ENCODE measurements at regions not wholly inside any gene's neighbourhood (a gene's known extent, or its start where the extent isn't known, plus 50 kb on each side); places are given as distances from the start of the nearest gene placed in this dataset.
"Not testable (repeated sequence)": the region's sequence is repeated elsewhere in the genome, so short reads cannot be mapped to it uniquely, and the experiment has no call there.

DNA sequence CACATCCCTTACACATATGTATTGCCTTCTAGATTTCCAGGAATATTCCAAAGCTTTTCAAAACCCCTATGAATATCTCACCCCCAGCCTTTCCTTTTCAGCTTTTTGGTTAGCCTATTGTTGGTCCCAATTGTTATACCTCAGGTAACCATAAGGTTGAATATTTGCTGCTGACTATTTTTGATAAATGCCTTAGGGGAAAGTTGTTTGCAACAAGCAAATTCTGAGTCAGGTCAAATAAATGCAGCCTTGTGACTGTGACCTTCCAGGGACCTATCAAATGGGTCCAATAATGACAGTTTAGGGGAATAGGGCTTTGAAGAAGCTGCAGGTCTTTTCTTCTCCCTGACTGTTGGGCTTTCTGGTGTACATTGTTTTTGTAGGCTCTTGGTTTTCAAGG, 699.7 kb downstream of the NTRK3 start:
- H3K4me1 Mint-ChIP-seq (ENCODE audit: low read depth) = no peaks in the 10 kb centered on the region
- H3K36me3 Mint-ChIP-seq (ENCODE audit: low read depth) = no peaks in the 10 kb centered on the region
- Histone ChIP-seq H3K27ac (ENCODE audit: low read depth in 1 of 2, low read length in 2 of 2) (no peak overlapping the region), H3K4me3 (ENCODE audit: low read length) (no peak overlapping the region), H3K4me1 (ENCODE audit: insufficient read depth, low read length) (no peaks in the 10 kb centered on the region), H3K36me3 (ENCODE audit: insufficient read depth, low read length) (no peaks in the 10 kb centered on the region), H3K27me3 (ENCODE audit: control insufficient read depth in 1 of 2, insufficient read depth in 2 of 2, low read length in 2 of 2) (peaks cover 0 to 11% of the 10 kb centered on the region in 2 experiments), H3K9me3 (ENCODE audit: control insufficient read depth in 1 of 2, insufficient read depth in 1 of 2, low read length in 2 of 2) (no peaks in the 10 kb centered on the region)
- peaks cover 14% of the 10 kb centered on the region for H3K27me3 Mint-ChIP-seq
- ChIA-PET CTCF (interaction anchor here (0.8 kb wide), 1 partner anchor 43 kb away, joined by 3 read pairs; no protein-coding TSS in a partner anchor), POLR2A (interaction anchor here (0.5 kb wide), 1 partner anchor 212 kb away, joined by 3 read pairs; no protein-coding TSS in a partner anchor)
- H3K9me3 Mint-ChIP-seq = peaks cover 5% of the 10 kb centered on the region
- no peak for ATAC-seq (ENCODE audit: poor library complexity)
- intact Hi-C loops (cut with DNase I, micrococcal nuclease) = no loop called here
- no peak overlapping the region for H3K4me3 Mint-ChIP-seq
- no peak overlapping the region for H3K27ac Mint-ChIP-seq
- TF ChIP-seq, protein P1, sequence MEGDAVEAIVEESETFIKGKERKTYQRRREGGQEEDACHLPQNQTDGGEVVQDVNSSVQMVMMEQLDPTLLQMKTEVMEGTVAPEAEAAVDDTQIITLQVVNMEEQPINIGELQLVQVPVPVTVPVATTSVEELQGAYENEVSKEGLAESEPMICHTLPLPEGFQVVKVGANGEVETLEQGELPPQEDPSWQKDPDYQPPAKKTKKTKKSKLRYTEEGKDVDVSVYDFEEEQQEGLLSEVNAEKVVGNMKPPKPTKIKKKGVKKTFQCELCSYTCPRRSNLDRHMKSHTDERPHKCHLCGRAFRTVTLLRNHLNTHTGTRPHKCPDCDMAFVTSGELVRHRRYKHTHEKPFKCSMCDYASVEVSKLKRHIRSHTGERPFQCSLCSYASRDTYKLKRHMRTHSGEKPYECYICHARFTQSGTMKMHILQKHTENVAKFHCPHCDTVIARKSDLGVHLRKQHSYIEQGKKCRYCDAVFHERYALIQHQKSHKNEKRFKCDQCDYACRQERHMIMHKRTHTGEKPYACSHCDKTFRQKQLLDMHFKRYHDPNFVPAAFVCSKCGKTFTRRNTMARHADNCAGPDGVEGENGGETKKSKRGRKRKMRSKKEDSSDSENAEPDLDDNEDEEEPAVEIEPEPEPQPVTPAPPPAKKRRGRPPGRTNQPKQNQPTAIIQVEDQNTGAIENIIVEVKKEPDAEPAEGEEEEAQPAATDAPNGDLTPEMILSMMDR (IDR thresholded peaks at IDR 0.05) = no peak
- no peak for DNase-seq

DNA sequence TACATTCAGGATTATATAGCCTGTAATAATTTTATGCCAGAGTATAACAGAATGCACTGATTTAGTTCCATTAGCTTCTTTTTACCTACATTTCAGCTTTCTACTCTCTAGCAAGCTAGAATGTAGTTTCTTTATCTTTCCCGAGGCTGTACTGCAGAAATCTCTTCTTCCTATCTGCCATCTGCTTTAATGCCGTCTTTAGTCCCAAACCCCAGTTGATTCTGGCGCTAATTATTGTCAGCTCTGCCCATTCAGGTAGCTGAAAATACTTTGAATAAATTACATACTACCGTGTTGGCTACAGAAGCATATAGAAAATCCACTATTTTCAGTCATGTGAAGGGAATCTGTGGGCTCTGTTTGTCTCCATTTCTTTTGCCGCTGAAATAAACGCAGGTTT, 706.7 kb downstream of the NTRK3 start:
- Mint-ChIP-seq H3K4me1 (ENCODE audit: low read depth) (no peaks in the 10 kb centered on the region), H3K27ac (no peak overlapping the region), H3K36me3 (ENCODE audit: low read depth) (no peaks in the 10 kb centered on the region), H3K27me3 (no peaks in the 10 kb centered on the region), H3K4me3 (no peak overlapping the region), H3K9me3 (peaks cover 5% of the 10 kb centered on the region)
- ChIA-PET POLR2A (no interaction called here), CTCF (no interaction called here)
- DNase-seq = no peak
- Histone ChIP-seq H3K4me1 (ENCODE audit: insufficient read depth, low read length) (no peaks in the 10 kb centered on the region), H3K9me3 (ENCODE audit: control insufficient read depth in 1 of 2, insufficient read depth in 1 of 2, low read length in 2 of 2) (no peaks in the 10 kb centered on the region), H3K27ac (ENCODE audit: low read depth in 1 of 2, low read length in 2 of 2) (no peak overlapping the region), H3K4me3 (ENCODE audit: low read length) (no peak overlapping the region), H3K27me3 (ENCODE audit: control insufficient read depth in 1 of 2, insufficient read depth in 2 of 2, low read length in 2 of 2) (no peaks in the 10 kb centered on the region), H3K36me3 (ENCODE audit: insufficient read depth, low read length) (no peaks in the 10 kb centered on the region)
- TF ChIP-seq, protein P1 (IDR thresholded peaks at IDR 0.05) = no peak
- ATAC-seq (ENCODE audit: poor library complexity) = no peak
- intact Hi-C loops (cut with DNase I, micrococcal nuclease) = no loop called here

DNA sequence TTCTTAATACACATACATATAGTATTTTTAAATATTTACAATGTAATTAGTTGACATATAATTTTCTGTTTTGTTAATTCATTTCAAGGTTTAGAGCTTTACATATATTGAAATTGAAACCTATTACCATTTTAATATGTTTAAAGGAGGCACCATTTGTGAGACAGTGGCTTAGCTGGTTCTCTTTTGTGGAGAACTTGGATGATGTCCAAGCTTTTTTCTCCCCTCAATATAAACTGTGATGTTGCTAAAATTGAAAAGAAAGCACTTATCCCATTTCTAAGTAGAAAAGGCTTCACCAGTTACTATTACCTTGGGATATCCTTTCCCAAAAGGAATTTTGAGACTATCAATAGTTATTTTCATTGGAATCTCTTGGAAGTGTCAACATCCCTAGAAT, 707.2 kb downstream of the NTRK3 start:
- H3K36me3 ChIP-seq (ENCODE audit: insufficient read depth, low read length) = no peaks in the 10 kb centered on the region
- no peaks in the 10 kb centered on the region for H3K9me3 ChIP-seq (ENCODE audit: control insufficient read depth in 1 of 2, insufficient read depth in 1 of 2, low read length in 2 of 2)
- ChIA-PET CTCF (no interaction called here), POLR2A (no interaction called here)
- no peaks in the 10 kb centered on the region for H3K4me1 Mint-ChIP-seq (ENCODE audit: low read depth)
- H3K9me3 Mint-ChIP-seq = peaks cover 5% of the 10 kb centered on the region
- H3K27me3 ChIP-seq (ENCODE audit: control insufficient read depth in 1 of 2, insufficient read depth in 2 of 2, low read length in 2 of 2) = no peaks in the 10 kb centered on the region
- H3K36me3 Mint-ChIP-seq (ENCODE audit: low read depth) = no peaks in the 10 kb centered on the region
- TF ChIP-seq, protein P1 (IDR thresholded peaks at IDR 0.05) = no peak
- H3K4me1 ChIP-seq (ENCODE audit: insufficient read depth, low read length) = no peaks in the 10 kb centered on the region
- H3K4me3 Mint-ChIP-seq = no peak overlapping the region
- H3K4me3 ChIP-seq (ENCODE audit: low read length) = no peak overlapping the region
- no peaks in the 10 kb centered on the region for H3K27me3 Mint-ChIP-seq
- no peak overlapping the region for H3K27ac ChIP-seq (ENCODE audit: low read depth in 1 of 2, low read length in 2 of 2)
- ATAC-seq (ENCODE audit: poor library complexity) = no peak
- intact Hi-C loops (cut with DNase I, micrococcal nuclease) = no loop called here
- no peak overlapping the region for H3K27ac Mint-ChIP-seq
- DNase-seq = no peak

DNA sequence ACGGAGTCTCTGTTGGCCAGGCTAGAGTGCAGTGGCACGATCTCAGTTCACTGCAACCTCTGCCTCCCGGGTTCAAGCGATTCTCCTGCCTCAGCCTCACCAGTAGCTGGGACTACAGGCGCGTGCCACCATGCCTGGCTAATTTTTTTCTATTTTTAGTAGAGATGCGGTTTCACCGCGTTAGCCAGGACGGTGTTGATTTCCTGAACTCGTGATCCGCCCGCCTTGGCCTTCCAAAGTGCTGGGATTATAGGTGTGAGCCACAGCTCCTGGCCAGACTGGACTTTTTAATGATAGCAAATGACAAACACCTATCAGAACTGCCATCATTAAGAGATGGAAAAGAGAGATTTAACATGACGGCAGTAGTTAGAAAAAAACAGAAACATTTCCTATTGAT, 707.9 kb downstream of the NTRK3 start:
- DNase-seq; ATAC-seq (ENCODE audit: poor library complexity); CTCF ChIA-PET; intact Hi-C loops (cut with DNase I, micrococcal nuclease); H3K36me3 Mint-ChIP-seq (ENCODE audit: low read depth); H3K27me3 Mint-ChIP-seq; H3K4me3 Mint-ChIP-seq; POLR2A ChIA-PET; H3K27ac ChIP-seq (ENCODE audit: low read depth in 1 of 2, low read length in 2 of 2); H3K9me3 ChIP-seq (ENCODE audit: control insufficient read depth in 1 of 2, insufficient read depth in 1 of 2, low read length in 2 of 2); H3K4me1 ChIP-seq (ENCODE audit: insufficient read depth, low read length); H3K27me3 ChIP-seq (ENCODE audit: control insufficient read depth in 1 of 2, insufficient read depth in 2 of 2, low read length in 2 of 2); H3K36me3 ChIP-seq (ENCODE audit: insufficient read depth, low read length); H3K4me1 Mint-ChIP-seq (ENCODE audit: low read depth); H3K4me3 ChIP-seq (ENCODE audit: low read length); H3K27ac Mint-ChIP-seq; H3K9me3 Mint-ChIP-seq: not testable (repeated sequence)

All from CD4-positive, alpha-beta T cell (primary cell).